Lung (tissue), 11 donors: ENCODE measurements at regions not wholly inside any gene's neighbourhood (a gene's known extent, or its start where the extent isn't known, plus 50 kb on each side); places are given as distances from the start of the nearest gene placed in this dataset.

Source experiments
- ATAC-seq: fragments of 200-7000 bp; cut with Tn5 transposase; one replicate; pipeline ENCODE4 v1.9.1; 2020; ENCODE audit warnings: moderate number of reproducible peaks; ENCODE audit not compliant: insufficient read depth, low FRiP score
- DNase-seq, 3 donors: peaks; one replicate each; pipeline ENCODE4 v3.0.0-alpha.2; 2013 to 2017
- H3K27ac ChIP-seq, 2 donors: one replicate each; pipeline ENCODE4 v1.5.1; 2013; ENCODE audit warnings: mild to moderate bottlenecking in 2 of 2, moderate library complexity in 2 of 2, control low read depth in 1 of 2, inconsistent platforms in 1 of 2, low read depth in 1 of 2, low read length in 1 of 2
- H3K27me3 ChIP-seq, 3 donors: one replicate each; pipeline ENCODE4 v1.5.1; 2013; ENCODE audit warnings: low read length in 2 of 3; ENCODE audit not compliant: control insufficient read depth in 3 of 3, insufficient read depth in 3 of 3
- H3K36me3 ChIP-seq, 4 donors: one replicate each; pipeline ENCODE4 v1.5.1; 2013; ENCODE audit warnings: low read length in 4 of 4, mild to moderate bottlenecking in 1 of 4, moderate library complexity in 1 of 4; ENCODE audit not compliant: control insufficient read depth in 4 of 4, insufficient read depth in 4 of 4
- H3K4me1 ChIP-seq, 5 donors: one replicate each; pipeline ENCODE4 v1.5.1; 2013; ENCODE audit warnings: low read length in 5 of 5, mild to moderate bottlenecking in 2 of 5, moderate library complexity in 1 of 5; ENCODE audit not compliant: control insufficient read depth in 5 of 5, insufficient read depth in 5 of 5
- H3K4me3 ChIP-seq: one replicate; pipeline ENCODE4 v1.5.1; 2013; ENCODE audit warnings: mild to moderate bottlenecking, control low read depth, moderate library complexity
- H3K9ac ChIP-seq, 2 donors: one replicate each; pipeline ENCODE4 v1.5.1; 2013; ENCODE audit warnings: low read length in 2 of 2, control low read depth in 1 of 2; ENCODE audit not compliant: insufficient read depth in 1 of 2
- H3K9me3 ChIP-seq, 4 donors: one replicate each; pipeline ENCODE4 v1.5.1; 2013; ENCODE audit warnings: low read length in 3 of 4, mild to moderate bottlenecking in 1 of 4, moderate library complexity in 1 of 4; ENCODE audit not compliant: control insufficient read depth in 4 of 4, insufficient read depth in 3 of 4
- CTCF ChIP-seq: IDR thresholded peaks from 2 replicates; pipeline ENCODE4 v1.5.1; 2012; ENCODE audit warnings: mild to moderate bottlenecking; ENCODE audit errors: control extremely low read depth, extremely low read depth
- WGBS, 2 donors: extraction: QIAGEN DNeasy Blood & Tissue Kit; methylation state at CpG; one replicate each; pipeline ENCODE4 v1.1.7; 2013; 5-methylcytosine and 5-hydroxymethylcytosine counted together
- donor health status: control.
- donor health status: control.
- donor health status: Bipolar disorder and iron deficiency.
- donor health status: healthy.
- donor health status: DM: yes; HTN: yes; CAD: no.

GRCh38 chr6:62683063-62683462 is 397.0 kb upstream of the KHDRBS2 start:
- Histone ChIP-seq H3K36me3 (no peaks in the 10 kb centered on the region), H3K4me3 (no peak overlapping the region), H3K27ac (no peak overlapping the region), H3K4me1 (no peaks in the 10 kb centered on the region), H3K27me3 (no peaks in the 10 kb centered on the region), H3K9ac (no peak overlapping the region), H3K9me3 (peaks cover 0 to 4% (median 2%) of the 10 kb centered on the region in 4 donors)
- WGBS, 2 donors, result 83 to 85% methylated on average over 4 of the region's 4 CpGs
- ATAC-seq (no peak), DNase-seq (no peak)
- no peak for TF ChIP-seq CTCF

GRCh38 chr6:62681108-62681507 is 395.1 kb upstream of the KHDRBS2 start:
- no peak for TF ChIP-seq CTCF
- no peak for ATAC-seq
- Histone ChIP-seq H3K9me3 (peaks cover 0 to 9% (median 7%) of the 10 kb centered on the region in 4 donors), H3K27me3 (no peaks in the 10 kb centered on the region), H3K27ac (no peak overlapping the region), H3K4me3 (no peak overlapping the region), H3K4me1 (no peaks in the 10 kb centered on the region), H3K9ac (no peak overlapping the region), H3K36me3 (no peaks in the 10 kb centered on the region)
- 47 to 48% methylated on average over 1 of the region's 1 CpG for WGBS, 2 donors
- DNase-seq, result no peak

GRCh38 chr6:62672989-62673388 is 387.0 kb upstream of the KHDRBS2 start:
- no peak for TF ChIP-seq CTCF
- Histone ChIP-seq H3K36me3 (no peaks in the 10 kb centered on the region), H3K4me3 (no peak overlapping the region), H3K27me3 (no peaks in the 10 kb centered on the region), H3K9me3 (peaks cover 0 to 6% (median 4%) of the 10 kb centered on the region in 4 donors), H3K4me1 (no peaks in the 10 kb centered on the region), H3K9ac (no peak overlapping the region), H3K27ac (no peak overlapping the region)
- DNase-seq, result no peak
- ATAC-seq, result no peak

- Histone ChIP-seq H3K9ac (no peak overlapping the region), H3K9me3 (no peaks in the 10 kb centered on the region), H3K27me3 (no peaks in the 10 kb centered on the region), H3K4me3 (no peak overlapping the region), H3K36me3 (no peaks in the 10 kb centered on the region), H3K27ac (no peak overlapping the region), H3K4me1 (no peaks in the 10 kb centered on the region)
- DNase-seq (no peak), ATAC-seq (no peak)
- TF ChIP-seq CTCF, result no peak
- WGBS, 2 donors, result 79 to 80% methylated on average over 2 of the region's 2 CpGs
Measured at GRCh38 chr6:62670490-62671223, 384.6 kb upstream of the KHDRBS2 start.
